GM12874 (cell line): ENCODE measurements at regions not wholly inside any gene's neighbourhood (a gene's known extent, or its start where the extent isn't known, plus 50 kb on each side); places are given as distances from the start of the nearest gene placed in this dataset.

Source experiments
- CTCF ChIP-seq: IDR thresholded peaks from 2 replicates; pipeline ENCODE4 v1.5.1; 2011; ENCODE audit warnings: low read depth, mild to moderate bottlenecking, control low read depth, low read length, moderate library complexity; ENCODE audit not compliant: insufficient read depth

- no peak for TF ChIP-seq CTCF
These were observed 148.6 kb upstream of the SALL4 start for GRCh38 chr20:51950926-51951325.

- TF ChIP-seq CTCF, result no peak
These were observed 144.3 kb upstream of the SALL4 start for GRCh38 chr20:51946586-51946985.

- no peak for TF ChIP-seq CTCF
These were observed 143.6 kb upstream of the SALL4 start for GRCh38 chr20:51945881-51946280.

- TF ChIP-seq CTCF, result no peak
These were observed 142.9 kb upstream of the SALL4 start for GRCh38 chr20:51945177-51945576.

- no peak for TF ChIP-seq CTCF
These were observed 141.4 kb upstream of the SALL4 start for GRCh38 chr20:51943761-51944160.

GRCh38 chr20:51941503-51941902, 139.2 kb upstream of the SALL4 start:
- TF ChIP-seq CTCF, result no peak

GRCh38 chr20:51939259-51939585, 136.9 kb upstream of the SALL4 start:
- TF ChIP-seq CTCF, result no peak
